HEK293T (cell line): ENCODE measurements at regions not wholly inside any gene's neighbourhood (a gene's known extent, or its start where the extent isn't known, plus 50 kb on each side); places are given as distances from the start of the nearest gene placed in this dataset.

Source experiments
- CTCF ChIA-PET: fragments of 350-600 bp; formaldehyde crosslinking; extraction: SDS; loops from one replicate; lab custom pipeline; 2021; ENCODE audit warnings: antibody characterized with exemption, inconsistent platforms; lab: Yijun Ruan, JAX
- POLR2A ChIA-PET: fragments of 350-600 bp; formaldehyde crosslinking; extraction: SDS; loops from one replicate; lab custom pipeline; 2020; ENCODE audit warnings: antibody characterized with exemption, inconsistent platforms; lab: Yijun Ruan, JAX
- DNase-seq: peaks from one replicate; pipeline ENCODE4 v3.0.0; 2012; ENCODE audit warnings: mixed read lengths; ENCODE audit errors: extremely low spot score
- ARNT ChIP-seq: fragments of 450-650 bp; IDR thresholded peaks from 2 replicates; pipeline ENCODE4 v1.6.1; 2017; ENCODE audit warnings: mild to moderate bottlenecking
- BHLHE40 ChIP-seq: fragments of 450-650 bp; IDR thresholded peaks from 2 replicates; pipeline ENCODE4 v1.6.1; 2016; ENCODE audit warnings: mild to moderate bottlenecking, moderate library complexity, borderline replicate concordance
- CTBP1 ChIP-seq: fragments of 450-650 bp; IDR thresholded peaks from 2 replicates; pipeline ENCODE4 v1.6.1; 2016; ENCODE audit warnings: borderline replicate concordance
- ELF4 ChIP-seq: fragments of 450-650 bp; IDR thresholded peaks from 2 replicates; pipeline ENCODE4 v1.6.1; 2017; ENCODE audit warnings: antibody characterized with exemption
- FOXA1 ChIP-seq: fragments of 450-650 bp; IDR thresholded peaks from 2 replicates; pipeline ENCODE4 v1.6.1; 2016; ENCODE audit warnings: mild to moderate bottlenecking
- FOXK2 ChIP-seq: fragments of 450-650 bp; IDR thresholded peaks from 2 replicates; pipeline ENCODE4 v1.6.1; 2016; ENCODE audit warnings: mild to moderate bottlenecking
- FOXM1 ChIP-seq: fragments of 450-650 bp; IDR thresholded peaks from 2 replicates; pipeline ENCODE4 v1.6.1; 2017; ENCODE audit warnings: mild to moderate bottlenecking, borderline replicate concordance
- HDGF ChIP-seq: fragments of 450-650 bp; IDR thresholded peaks from 2 replicates; pipeline ENCODE4 v1.6.1; 2017; ENCODE audit warnings: antibody characterized with exemption, borderline replicate concordance
- L3MBTL2 ChIP-seq: fragments of 450-650 bp; conservative IDR thresholded peaks from 2 replicates; pipeline ENCODE4 v1.6.1; 2016; ENCODE audit warnings: mild to moderate bottlenecking
- LEF1 ChIP-seq: fragments of 450-650 bp; IDR thresholded peaks from 2 replicates; pipeline ENCODE4 v1.6.1; 2017; ENCODE audit warnings: mild to moderate bottlenecking, borderline replicate concordance
- NFRKB ChIP-seq: fragments of 450-650 bp; IDR thresholded peaks from 2 replicates; pipeline ENCODE4 v1.6.1; 2016; ENCODE audit warnings: mild to moderate bottlenecking, moderate library complexity
- PKNOX1 ChIP-seq: fragments of 450-650 bp; IDR thresholded peaks from 2 replicates; pipeline ENCODE4 v1.6.1; 2016
- SP1 ChIP-seq: fragments of 450-650 bp; IDR thresholded peaks from 2 replicates; pipeline ENCODE4 v1.6.1; 2017
- SUZ12 ChIP-seq: fragments of 450-650 bp; IDR thresholded peaks from 2 replicates; pipeline ENCODE4 v1.6.1; 2016; ENCODE audit warnings: mild to moderate bottlenecking
- TARDBP ChIP-seq: fragments of 450-650 bp; IDR thresholded peaks from 2 replicates; pipeline ENCODE4 v1.6.1; 2016
- ZNF384 ChIP-seq: fragments of 450-650 bp; IDR thresholded peaks from 2 replicates; pipeline ENCODE4 v1.6.1; 2016

- TF ChIP-seq CTBP1 (no peak), SUZ12 (no peak), ZNF384 (no peak), NFRKB (no peak), SP1 (no peak)
- CTCF ChIA-PET: interaction anchor here (0.6 kb wide), 1 partner anchor 598 kb away, joined by 3 read pairs; no protein-coding TSS in a partner anchor
- POLR2A ChIA-PET: no interaction called here
- no peak for DNase-seq
These were observed 68.2 kb upstream of the AFDN start for GRCh38 chr6:167758309-167759023.

GRCh38 chr6:167759206-167759605 lies 67.5 kb upstream of the AFDN start:
- no peak for DNase-seq
- ChIA-PET CTCF (interaction anchor here (0.6 kb wide), 1 partner anchor 597 kb away, joined by 3 read pairs; no protein-coding TSS in a partner anchor), POLR2A (no interaction called here)
- TF ChIP-seq CTBP1: no peak
- TF ChIP-seq FOXM1: no peak
- TF ChIP-seq ARNT: no peak
- no peak for TF ChIP-seq HDGF
- no peak for TF ChIP-seq BHLHE40

- no peak for TF ChIP-seq FOXA1
- no peak for TF ChIP-seq FOXK2
- no peak for TF ChIP-seq ARNT
- TF ChIP-seq ELF4: no peak
- no peak for TF ChIP-seq TARDBP
- TF ChIP-seq CTBP1: no peak
- no peak for TF ChIP-seq HDGF
- TF ChIP-seq LEF1: no peak
- TF ChIP-seq PKNOX1: no peak
- TF ChIP-seq SUZ12: no peak
- no peak for TF ChIP-seq ZNF384
- TF ChIP-seq BHLHE40: no peak
- no peak for DNase-seq
- POLR2A ChIA-PET: no interaction called here
- CTCF ChIA-PET: no interaction called here
These were observed 66.8 kb upstream of the AFDN start for GRCh38 chr6:167759912-167760311.

DNA sequence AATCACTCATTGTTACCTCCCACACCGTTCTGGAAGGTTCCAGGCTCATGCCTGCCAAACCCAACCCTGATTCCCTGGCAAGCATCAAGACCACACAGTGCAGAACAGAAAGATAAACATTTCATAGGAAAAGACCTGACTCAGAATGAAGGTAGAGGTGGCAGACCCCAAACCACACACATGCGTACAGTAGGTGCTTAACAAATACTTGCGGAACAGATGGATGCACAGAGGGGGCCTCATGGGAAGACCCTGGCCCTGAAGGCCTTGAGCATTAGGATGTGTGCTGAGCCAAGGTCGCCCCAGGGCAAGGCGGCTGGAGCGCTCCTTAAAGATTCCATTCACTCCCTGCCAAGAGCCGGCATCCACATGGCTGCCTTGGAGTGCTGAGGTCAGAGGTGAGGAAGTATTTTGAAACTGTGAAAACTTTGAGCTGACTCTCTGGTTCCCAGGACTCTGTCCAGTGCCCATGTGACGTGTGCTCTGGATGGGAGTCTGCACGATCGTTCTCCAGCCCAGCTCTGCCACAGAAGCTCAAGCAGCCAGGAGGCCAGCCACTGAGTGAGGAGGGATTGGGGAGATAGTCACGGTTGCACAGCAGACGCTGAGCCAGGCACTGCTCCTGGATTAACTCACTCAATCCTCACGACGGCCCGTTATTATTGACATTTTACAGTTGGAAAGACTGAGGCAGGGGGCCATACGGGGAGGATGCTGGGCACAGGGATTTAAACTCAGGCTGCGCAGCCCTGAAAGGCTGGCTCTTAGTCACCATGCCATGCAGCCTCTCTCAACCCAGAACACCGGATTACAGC lies 65.5 kb upstream of the AFDN start:
- ChIA-PET POLR2A (no interaction called here), CTCF (no interaction called here)
- TF ChIP-seq FOXM1 (no peak), ZNF384 (no peak)
- no peak for DNase-seq

DNA sequence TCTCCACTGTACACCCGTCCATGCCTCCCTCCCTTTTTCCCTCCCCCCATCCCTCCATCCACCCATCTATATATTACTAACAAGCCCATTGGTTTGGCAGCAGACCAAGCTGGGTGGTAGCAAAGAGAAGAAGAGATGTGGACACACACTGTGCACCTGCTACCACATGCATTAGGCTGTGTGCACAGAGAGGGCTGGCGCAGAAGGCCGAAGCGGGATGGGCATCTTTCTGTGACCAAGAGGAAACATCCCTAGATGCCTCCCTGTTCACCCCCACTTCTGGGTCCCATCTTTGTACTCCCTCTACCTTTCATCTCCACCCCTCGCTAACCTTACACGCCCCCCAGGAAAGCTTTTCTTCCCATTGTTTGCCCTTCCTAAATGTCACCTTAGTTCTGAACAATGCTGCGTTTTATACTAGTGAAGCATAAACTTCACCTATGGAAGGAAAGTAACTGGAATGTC lies 64.9 kb upstream of the AFDN start:
- ChIA-PET CTCF (no interaction called here), POLR2A (no interaction called here)
- no peak for DNase-seq
- no peak for TF ChIP-seq HDGF
- TF ChIP-seq LEF1: no peak
- no peak for TF ChIP-seq NFRKB
- no peak for TF ChIP-seq PKNOX1
- no peak for TF ChIP-seq SUZ12
- no peak for TF ChIP-seq ZNF384
- TF ChIP-seq FOXK2: no peak
- TF ChIP-seq L3MBTL2: no peak
- no peak for TF ChIP-seq FOXM1
- no peak for TF ChIP-seq FOXA1
- TF ChIP-seq SP1: no peak
- no peak for TF ChIP-seq TARDBP
- no peak for TF ChIP-seq CTBP1
- TF ChIP-seq BHLHE40: no peak
- TF ChIP-seq ELF4: no peak

DNA sequence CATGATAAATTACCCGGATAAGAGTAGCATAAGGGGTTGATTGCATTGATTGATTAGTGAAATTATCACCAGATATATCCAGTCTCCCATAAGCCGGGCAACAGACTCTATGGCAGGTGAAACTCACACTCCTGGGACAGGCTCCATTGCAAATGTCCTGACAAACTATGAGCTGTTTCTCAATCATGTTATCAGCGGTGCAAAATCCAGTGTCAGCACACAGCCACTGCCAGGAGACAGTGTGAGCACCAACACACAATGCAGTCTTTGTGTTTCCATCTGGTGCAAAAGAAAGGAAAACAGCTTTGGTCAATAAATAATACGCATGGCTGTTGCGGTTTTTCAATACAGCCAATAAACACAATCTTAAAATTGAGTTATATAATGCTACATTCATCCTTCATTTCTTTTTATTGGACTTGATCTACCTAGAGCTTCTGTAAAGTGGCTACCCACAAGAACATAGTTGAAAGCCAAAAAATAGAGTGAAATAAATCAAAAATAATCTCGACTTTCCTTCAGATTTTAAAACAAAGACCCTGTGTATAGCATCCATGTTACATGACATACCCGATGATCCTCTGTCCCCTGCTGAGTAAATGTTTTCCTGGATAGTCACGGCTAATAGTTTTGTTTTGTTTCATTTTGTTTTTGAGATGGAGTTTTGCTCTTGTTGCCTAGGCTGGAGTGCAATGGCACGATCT lies 64.3 kb upstream of the AFDN start:
- ChIA-PET CTCF (no interaction called here), POLR2A (no interaction called here)
- no peak for TF ChIP-seq ZNF384
- TF ChIP-seq FOXK2: no peak
- TF ChIP-seq FOXM1: no peak
- no peak for TF ChIP-seq BHLHE40
- TF ChIP-seq PKNOX1: no peak
- no peak for TF ChIP-seq CTBP1
- no peak for TF ChIP-seq HDGF
- no peak for TF ChIP-seq SUZ12
- no peak for TF ChIP-seq NFRKB
- TF ChIP-seq TARDBP: no peak
- TF ChIP-seq ARNT: no peak
- no peak for TF ChIP-seq SP1
- TF ChIP-seq LEF1: no peak
- no peak for TF ChIP-seq FOXA1
- TF ChIP-seq ELF4: no peak
- no peak for DNase-seq
